Activated effector memory CD4-positive, alpha-beta T cell treated with Interleukin-2 at 50 U/mL for 16 hours (primary cell): ENCODE measurements at regions not wholly inside any gene's neighbourhood (a gene's known extent, or its start where the extent isn't known, plus 50 kb on each side); places are given as distances from the start of the nearest gene placed in this dataset.

ENCODE experiments used
- DNase-seq: peaks from one replicate; pipeline ENCODE4 v3.0.0-alpha.2; 2020

GRCh38 chr12:125376422-125376821 lies 311.2 kb downstream of the AACS start:
- DNase-seq = no peak

GRCh38 chr12:125377093-125377492 lies 311.9 kb downstream of the AACS start:
- DNase-seq = no peak

GRCh38 chr12:125381373-125381772 lies 316.1 kb downstream of the AACS start:
- no peak for DNase-seq

- no peak for DNase-seq
Observed at GRCh38 chr12:125382926-125383325, 317.7 kb downstream of the AACS start.

- DNase-seq = no peak
Observed at GRCh38 chr12:125386652-125387051, 321.4 kb downstream of the AACS start.

- DNase-seq = no peak
Observed at GRCh38 chr12:125387206-125387605, 322.0 kb downstream of the AACS start.

- DNase-seq = no peak
Observed at GRCh38 chr12:125389061-125389697, 323.9 kb downstream of the AACS start.

GRCh38 chr12:125393569-125393968 lies 328.3 kb downstream of the AACS start:
- no peak for DNase-seq

- no peak for DNase-seq
Observed at GRCh38 chr12:125395583-125396215, 330.5 kb downstream of the AACS start.

GRCh38 chr12:125399489-125399888 lies 334.3 kb downstream of the AACS start:
- no peak for DNase-seq

GRCh38 chr12:125402874-125403789 lies 337.9 kb downstream of the AACS start:
- no peak for DNase-seq

- no peak for DNase-seq
Observed at GRCh38 chr12:125403843-125404242, 338.6 kb downstream of the AACS start.

GRCh38 chr12:125406131-125406530 lies 340.9 kb downstream of the AACS start:
- DNase-seq = no peak

- no peak for DNase-seq
Observed at GRCh38 chr12:125408718-125409117, 343.5 kb downstream of the AACS start.

- DNase-seq = no peak
Observed at GRCh38 chr12:125412506-125412905, 347.3 kb downstream of the AACS start.

GRCh38 chr12:125417446-125417845 lies 352.2 kb downstream of the AACS start:
- no peak for DNase-seq

GRCh38 chr12:125418902-125419564 lies 353.8 kb downstream of the AACS start:
- no peak for DNase-seq

GRCh38 chr12:125424909-125425308 lies 359.7 kb downstream of the AACS start:
- DNase-seq = no peak

GRCh38 chr12:125431516-125431915 lies 366.3 kb downstream of the AACS start:
- no peak for DNase-seq

- no peak for DNase-seq
Observed at GRCh38 chr12:125434131-125434530, 368.9 kb downstream of the AACS start.

- no peak for DNase-seq
Observed at GRCh38 chr12:125434936-125435443, 369.8 kb downstream of the AACS start.

GRCh38 chr12:125435871-125436270 lies 370.6 kb downstream of the AACS start:
- no peak for DNase-seq

GRCh38 chr12:125436686-125437085 lies 371.5 kb downstream of the AACS start:
- DNase-seq = no peak
